ENCODE measurements at regions not wholly inside any gene's neighbourhood (a gene's known extent, or its start where the extent isn't known, plus 50 kb on each side); places are given as distances from the start of the nearest gene placed in this dataset.

DNA sequence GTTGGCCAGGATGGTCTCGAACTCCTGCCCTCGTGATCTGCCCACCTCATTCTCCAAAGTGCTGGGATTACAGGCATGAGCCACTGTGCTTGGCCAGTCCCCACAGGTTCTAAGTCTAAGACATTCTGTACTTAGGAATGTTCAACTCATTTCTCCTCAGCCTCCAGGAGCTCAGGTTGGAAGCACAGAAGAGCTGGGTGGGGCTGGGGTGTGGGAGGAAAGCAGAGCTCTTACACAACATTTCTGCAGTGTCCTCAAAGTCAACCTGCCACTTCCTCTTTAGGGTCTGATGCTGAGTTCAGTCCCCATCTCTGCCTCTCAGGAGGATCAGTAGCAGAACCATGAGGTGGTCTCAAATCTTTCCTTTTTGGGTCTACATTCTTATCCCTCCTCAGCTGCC lies 75.5 kb downstream of the MRPL46 start:
- H3K27me3 Mint-ChIP-seq (ENCODE audit: low read depth) = peaks cover 29% of the 10 kb centered on the region
- no peak overlapping the region for H3K18ac ChIP-seq (ENCODE audit: insufficient read length, low read depth, low read length)
- H3K79me1 ChIP-seq (ENCODE audit: insufficient read depth, low read depth, low read length, poor library complexity, severe bottlenecking) = no peaks in the 10 kb centered on the region
- WGBS (ENCODE audit: extremely low coverage, insufficient read length, low lambda C conversion rate) = no CpG with 5 or more reads among the region's 2 CpGs
- no peak overlapping the region for H2BK20ac ChIP-seq (ENCODE audit: low read depth, low read length, poor library complexity, severe bottlenecking)
- no peak overlapping the region for H3K4me2 ChIP-seq (ENCODE audit: insufficient read depth, insufficient read length, low read length)
- no peak overlapping the region for H2BK12ac ChIP-seq (ENCODE audit: insufficient read length, low read depth, low read length)
- no peak overlapping the region for H2BK120ac ChIP-seq (ENCODE audit: low read depth, low read length, poor library complexity, severe bottlenecking)
- peaks cover 0 to 10% of the 10 kb centered on the region in 2 experiments; a peak in 4 of 5 replicates for H3K9me3 Mint-ChIP-seq
- H2AK5ac ChIP-seq (ENCODE audit: insufficient read length, low read length) = no peak overlapping the region
- TF ChIP-seq, protein P1, sequence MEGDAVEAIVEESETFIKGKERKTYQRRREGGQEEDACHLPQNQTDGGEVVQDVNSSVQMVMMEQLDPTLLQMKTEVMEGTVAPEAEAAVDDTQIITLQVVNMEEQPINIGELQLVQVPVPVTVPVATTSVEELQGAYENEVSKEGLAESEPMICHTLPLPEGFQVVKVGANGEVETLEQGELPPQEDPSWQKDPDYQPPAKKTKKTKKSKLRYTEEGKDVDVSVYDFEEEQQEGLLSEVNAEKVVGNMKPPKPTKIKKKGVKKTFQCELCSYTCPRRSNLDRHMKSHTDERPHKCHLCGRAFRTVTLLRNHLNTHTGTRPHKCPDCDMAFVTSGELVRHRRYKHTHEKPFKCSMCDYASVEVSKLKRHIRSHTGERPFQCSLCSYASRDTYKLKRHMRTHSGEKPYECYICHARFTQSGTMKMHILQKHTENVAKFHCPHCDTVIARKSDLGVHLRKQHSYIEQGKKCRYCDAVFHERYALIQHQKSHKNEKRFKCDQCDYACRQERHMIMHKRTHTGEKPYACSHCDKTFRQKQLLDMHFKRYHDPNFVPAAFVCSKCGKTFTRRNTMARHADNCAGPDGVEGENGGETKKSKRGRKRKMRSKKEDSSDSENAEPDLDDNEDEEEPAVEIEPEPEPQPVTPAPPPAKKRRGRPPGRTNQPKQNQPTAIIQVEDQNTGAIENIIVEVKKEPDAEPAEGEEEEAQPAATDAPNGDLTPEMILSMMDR (conservative IDR thresholded peaks at IDR 0.05) = no peak
- H3K27ac ChIP-seq (ENCODE audit: insufficient read length, low read depth, low read length) = no peak overlapping the region
- H4K5ac ChIP-seq (ENCODE audit: insufficient read length, low read depth, low read length) = no peak overlapping the region
- H3K9ac ChIP-seq (ENCODE audit: extremely low read depth, insufficient read length, low read length) = no peak overlapping the region
- H3K36me3 Mint-ChIP-seq (ENCODE audit: insufficient read depth in 1 of 3, low read depth in 3 of 3) = peaks cover 0 to 8% (median 2%) of the 10 kb centered on the region in 3 experiments; a peak in 2 of 7 replicates
- H4K20me1 ChIP-seq (ENCODE audit: control insufficient read depth, insufficient read depth, insufficient read length) = no peaks in the 10 kb centered on the region
- H3K27me3 ChIP-seq (ENCODE audit: insufficient read depth, low read length) = no peaks in the 10 kb centered on the region; the same call in 1 of the 2 replicates
- H3K9me3 ChIP-seq (ENCODE audit: control insufficient read depth, low read depth, low read length) = no peaks in the 10 kb centered on the region
- DNase-seq = no peak
- H4K8ac ChIP-seq (replicated peaks; ENCODE audit: insufficient read length, low read depth, low read length) = no peak overlapping the region
- H3K4me1 Mint-ChIP-seq = peaks cover 19 to 27% of the 10 kb centered on the region in 2 experiments
- H2BK15ac ChIP-seq (ENCODE audit: low read depth, low read length) = no peak overlapping the region
- H3K79me2 ChIP-seq (ENCODE audit: insufficient read depth, low read length) = no peaks in the 10 kb centered on the region
- H2BK5ac ChIP-seq (ENCODE audit: insufficient read length, low read length) = no peak overlapping the region
- H2AFZ ChIP-seq (ENCODE audit: low read length) = no peak overlapping the region
- no peaks in the 10 kb centered on the region for H3K23me2 ChIP-seq (ENCODE audit: insufficient read length, low read depth, low read length, poor library complexity, severe bottlenecking)
- H3K4ac ChIP-seq (ENCODE audit: low read depth, low read length) = no peak overlapping the region
- H3K27ac Mint-ChIP-seq = no peak overlapping the region
- H4K91ac ChIP-seq (ENCODE audit: insufficient read length, low read depth, low read length) = no peak overlapping the region
- no peak overlapping the region for H3T11ph ChIP-seq (ENCODE audit: low read length)
- no peak overlapping the region for H3K14ac ChIP-seq (ENCODE audit: insufficient read depth, low read length)
- H3K4me1 ChIP-seq (ENCODE audit: insufficient read depth, low read length) = no peaks in the 10 kb centered on the region
- no peak overlapping the region for H3K4me3 Mint-ChIP-seq
- H3K56ac ChIP-seq (ENCODE audit: insufficient read length, low read depth, low read length) = no peak overlapping the region
- no peak overlapping the region for H3K23ac ChIP-seq (ENCODE audit: insufficient read length, low read depth, low read length)

Data from H9 (cell line).